Aorta (tissue), 5 donors: ENCODE measurements at regions not wholly inside any gene's neighbourhood (a gene's known extent, or its start where the extent isn't known, plus 50 kb on each side); places are given as distances from the start of the nearest gene placed in this dataset.

Experiments used
- ATAC-seq: fragments of 200-7000 bp; cut with Tn5 transposase; one replicate; pipeline ENCODE4 v1.9.1; 2022; ENCODE audit warnings: moderate library complexity; ENCODE audit not compliant: low FRiP score
- DNase-seq, 2 donors: peaks; one replicate each; pipeline ENCODE4 v3.0.0-alpha.2; 2020
- H3K27ac ChIP-seq, 2 donors: one replicate each; pipeline ENCODE4 v1.5.1; 2013; ENCODE audit warnings: low read length in 2 of 2, mild to moderate bottlenecking in 2 of 2, moderate library complexity in 2 of 2, control low read depth in 1 of 2, inconsistent platforms in 1 of 2, low read depth in 1 of 2
- H3K27me3 ChIP-seq, 2 donors: one replicate each; pipeline ENCODE4 v1.6.1; 2013; ENCODE audit warnings: control low read depth in 1 of 2, low read length in 1 of 2, mild to moderate bottlenecking in 1 of 2, moderate library complexity in 1 of 2; ENCODE audit not compliant: insufficient read depth in 2 of 2, control insufficient read depth in 1 of 2
- H3K36me3 ChIP-seq, 2 donors: one replicate each; pipeline ENCODE4 v1.6.1; 2013; ENCODE audit warnings: control low read depth in 1 of 2, low read length in 1 of 2, mild to moderate bottlenecking in 1 of 2; ENCODE audit not compliant: insufficient read depth in 2 of 2, control insufficient read depth in 1 of 2
- H3K4me1 ChIP-seq, 2 donors: one replicate each; pipeline ENCODE4 v1.6.1; 2013; ENCODE audit warnings: low read length in 2 of 2, control low read depth in 1 of 2, mild to moderate bottlenecking in 1 of 2, moderate library complexity in 1 of 2; ENCODE audit not compliant: insufficient read depth in 2 of 2, control insufficient read depth in 1 of 2
- H3K4me3 ChIP-seq, 2 donors: one replicate each; pipeline ENCODE4 v1.5.1; 2013; ENCODE audit warnings: low read length in 2 of 2, control low read depth in 1 of 2, mild to moderate bottlenecking in 1 of 2
- H3K9me3 ChIP-seq: one replicate; pipeline ENCODE4 v1.6.1; 2013; ENCODE audit warnings: mild to moderate bottlenecking, low read length; ENCODE audit not compliant: control insufficient read depth
- WGBS, 2 donors: extraction: QIAGEN DNeasy Blood & Tissue Kit; methylation state at CpG; one replicate each; pipeline ENCODE4 v1.1.7; 2013; 5-methylcytosine and 5-hydroxymethylcytosine counted together
- intact Hi-C, 2 donors: fragments of 100-400 bp; cut with DNase I; formaldehyde crosslinking; loops; one replicate each; pipeline versions ENCODE4 v1.14.2 to v1.15.0; 2022
- donor health status: healthy with polysubstance abuse.
- donor health status: Bipolar disorder and iron deficiency.
- donor health status: DM: no; HTN: no; CAD: no.
- donor health status: DM: no; HTN: no; CAD: no.
- donor health status: DM: yes; HTN: yes; CAD: no.

GRCh38 chr22:47484960-47485569 lies 722.6 kb downstream of the TBC1D22A start:
- Histone ChIP-seq H3K36me3 (no peaks in the 10 kb centered on the region), H3K27me3 (no peaks in the 10 kb centered on the region), H3K4me3 (no peak overlapping the region), H3K9me3 (peaks cover 1% of the 10 kb centered on the region), H3K27ac (no peak overlapping the region), H3K4me1 (no peaks in the 10 kb centered on the region)
- 50 to 65% methylated on average over 4 of the region's 4 CpGs for WGBS, 2 donors
- DNase-seq (no peak), ATAC-seq (no peak)
- intact Hi-C loops, result no loop called here

- intact Hi-C loops, result no loop called here
These were observed 713.8 kb downstream of the TBC1D22A start for GRCh38 chr22:47476231-47476630.

GRCh38 chr22:47474895-47475294 lies 712.4 kb downstream of the TBC1D22A start:
- no peak for DNase-seq
- intact Hi-C loops, result no loop called here
- peaks cover 1% of the 10 kb centered on the region for H3K9me3 ChIP-seq
- H3K27ac ChIP-seq, result no peak overlapping the region
- H3K36me3 ChIP-seq, result no peaks in the 10 kb centered on the region
- no peaks in the 10 kb centered on the region for H3K4me1 ChIP-seq
- H3K4me3 ChIP-seq, result no peak overlapping the region
- no peak for ATAC-seq
- no peaks in the 10 kb centered on the region for H3K27me3 ChIP-seq
- 30 to 50% methylated on average over 3 of the region's 3 CpGs for WGBS, 2 donors

More at GRCh38 chr22:47476231-47476630, 713.8 kb downstream of the TBC1D22A start:
- Histone ChIP-seq H3K4me3 (no peak overlapping the region), H3K9me3 (no peaks in the 10 kb centered on the region), H3K36me3 (no peaks in the 10 kb centered on the region), H3K27ac (no peak overlapping the region), H3K27me3 (no peaks in the 10 kb centered on the region), H3K4me1 (no peaks in the 10 kb centered on the region)
- DNase-seq (no peak), ATAC-seq (no peak)
- WGBS, 2 donors, result 93% methylated on average over 3 of the region's 3 CpGs

GRCh38 chr22:47474464-47474863 lies 712.0 kb downstream of the TBC1D22A start:
- H3K36me3 ChIP-seq, result no peaks in the 10 kb centered on the region
- H3K9me3 ChIP-seq, result peaks cover 1% of the 10 kb centered on the region
- no peak overlapping the region for H3K4me3 ChIP-seq
- WGBS, 2 donors, result 34 to 65% methylated on average over 6 of the region's 6 CpGs
- no peak for DNase-seq
- no peaks in the 10 kb centered on the region for H3K4me1 ChIP-seq
- no peak for ATAC-seq
- no peak overlapping the region for H3K27ac ChIP-seq
- intact Hi-C loops, result no loop called here
- no peaks in the 10 kb centered on the region for H3K27me3 ChIP-seq

GRCh38 chr22:47472636-47473035 lies 710.2 kb downstream of the TBC1D22A start:
- no peak for ATAC-seq
- no peak for DNase-seq
- H3K27ac ChIP-seq, result no peak overlapping the region
- 86 to 87% methylated on average over 9 of the region's 9 CpGs for WGBS, 2 donors
- H3K4me3 ChIP-seq, result no peak overlapping the region
- H3K36me3 ChIP-seq, result no peaks in the 10 kb centered on the region
- H3K4me1 ChIP-seq, result no peaks in the 10 kb centered on the region
- intact Hi-C loops, result no loop called here
- H3K27me3 ChIP-seq, result no peaks in the 10 kb centered on the region
- peaks cover 1% of the 10 kb centered on the region for H3K9me3 ChIP-seq

- H3K4me1 ChIP-seq, result no peaks in the 10 kb centered on the region
- H3K27me3 ChIP-seq, result no peaks in the 10 kb centered on the region
- intact Hi-C loops, result no loop called here
- ATAC-seq, result no peak
- no peak overlapping the region for H3K4me3 ChIP-seq
- H3K36me3 ChIP-seq, result no peaks in the 10 kb centered on the region
- 60 to 73% methylated on average over 3 of the region's 3 CpGs for WGBS, 2 donors
- H3K27ac ChIP-seq, result no peak overlapping the region
- DNase-seq, result no peak
- peaks cover 1% of the 10 kb centered on the region for H3K9me3 ChIP-seq
These were observed 709.0 kb downstream of the TBC1D22A start for GRCh38 chr22:47471406-47471805.

- intact Hi-C loops, result no loop called here
- 62 to 66% methylated on average over 2 of the region's 2 CpGs for WGBS, 2 donors
- DNase-seq (no peak), ATAC-seq (no peak)
- Histone ChIP-seq H3K27ac (no peak overlapping the region), H3K27me3 (no peaks in the 10 kb centered on the region), H3K4me1 (no peaks in the 10 kb centered on the region), H3K36me3 (no peaks in the 10 kb centered on the region), H3K9me3 (peaks cover 1% of the 10 kb centered on the region), H3K4me3 (no peak overlapping the region)
These were observed 703.4 kb downstream of the TBC1D22A start for GRCh38 chr22:47465809-47466208.

GRCh38 chr22:47465222-47465621 lies 702.8 kb downstream of the TBC1D22A start:
- Histone ChIP-seq H3K4me3 (no peak overlapping the region), H3K27ac (no peak overlapping the region), H3K9me3 (no peaks in the 10 kb centered on the region), H3K4me1 (no peaks in the 10 kb centered on the region), H3K36me3 (no peaks in the 10 kb centered on the region), H3K27me3 (no peaks in the 10 kb centered on the region)
- ATAC-seq (no peak), DNase-seq (no peak)
- intact Hi-C loops, result no loop called here
- WGBS, 2 donors, result 88 to 92% methylated on average over 8 of the region's 8 CpGs

GRCh38 chr22:47463220-47463619 lies 700.8 kb downstream of the TBC1D22A start:
- intact Hi-C loops, result no loop called here
- WGBS, 2 donors, result 71 to 84% methylated on average over 8 of the region's 8 CpGs
- H3K36me3 ChIP-seq, result no peaks in the 10 kb centered on the region
- H3K4me3 ChIP-seq, result no peak overlapping the region
- no peak overlapping the region for H3K27ac ChIP-seq
- no peak for ATAC-seq
- DNase-seq, result no peak
- H3K4me1 ChIP-seq, result no peaks in the 10 kb centered on the region
- no peaks in the 10 kb centered on the region for H3K9me3 ChIP-seq
- no peaks in the 10 kb centered on the region for H3K27me3 ChIP-seq
